GM18907 (cell line): ENCODE measurements at regions not wholly inside any gene's neighbourhood (a gene's known extent, or its start where the extent isn't known, plus 50 kb on each side); places are given as distances from the start of the nearest gene placed in this dataset.
"Not testable (repeated sequence)": the region's sequence is repeated elsewhere in the genome, so short reads cannot be mapped to it uniquely, and the experiment has no call there.

Experiments
- ATAC-seq: cut with Tn5 transposase; IDR thresholded peaks from one replicate; pipeline ENCODE4 v1.9.1; 2021; ENCODE audit warnings: mild to moderate bottlenecking, moderate library complexity; ENCODE audit not compliant: unreplicated experiment

GRCh38 chr1:213759359-213760181, 228.2 kb upstream of the PROX1 start:
- ATAC-seq, result no peak

GRCh38 chr1:213761845-213762407, 225.8 kb upstream of the PROX1 start:
- ATAC-seq, result no peak

DNA sequence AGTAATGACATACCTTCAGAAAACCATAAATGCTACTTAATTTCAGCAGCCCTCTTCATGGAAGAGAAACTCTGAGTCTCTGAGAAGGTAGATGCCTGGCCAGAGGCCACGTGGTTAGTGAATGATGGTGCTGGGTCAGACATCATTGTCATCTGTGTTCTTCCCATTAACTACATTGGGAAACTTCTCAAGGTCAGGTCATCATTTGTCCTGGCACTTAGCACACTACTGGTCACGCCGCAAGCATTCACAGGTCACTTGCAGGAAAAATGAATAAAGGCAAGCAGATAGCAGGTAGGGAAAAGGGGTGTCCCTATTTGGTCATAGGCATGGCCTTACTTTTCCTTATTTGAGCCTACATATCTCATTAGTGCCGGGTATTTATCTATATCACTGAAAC, 220.1 kb upstream of the PROX1 start:
- ATAC-seq, result no peak

DNA sequence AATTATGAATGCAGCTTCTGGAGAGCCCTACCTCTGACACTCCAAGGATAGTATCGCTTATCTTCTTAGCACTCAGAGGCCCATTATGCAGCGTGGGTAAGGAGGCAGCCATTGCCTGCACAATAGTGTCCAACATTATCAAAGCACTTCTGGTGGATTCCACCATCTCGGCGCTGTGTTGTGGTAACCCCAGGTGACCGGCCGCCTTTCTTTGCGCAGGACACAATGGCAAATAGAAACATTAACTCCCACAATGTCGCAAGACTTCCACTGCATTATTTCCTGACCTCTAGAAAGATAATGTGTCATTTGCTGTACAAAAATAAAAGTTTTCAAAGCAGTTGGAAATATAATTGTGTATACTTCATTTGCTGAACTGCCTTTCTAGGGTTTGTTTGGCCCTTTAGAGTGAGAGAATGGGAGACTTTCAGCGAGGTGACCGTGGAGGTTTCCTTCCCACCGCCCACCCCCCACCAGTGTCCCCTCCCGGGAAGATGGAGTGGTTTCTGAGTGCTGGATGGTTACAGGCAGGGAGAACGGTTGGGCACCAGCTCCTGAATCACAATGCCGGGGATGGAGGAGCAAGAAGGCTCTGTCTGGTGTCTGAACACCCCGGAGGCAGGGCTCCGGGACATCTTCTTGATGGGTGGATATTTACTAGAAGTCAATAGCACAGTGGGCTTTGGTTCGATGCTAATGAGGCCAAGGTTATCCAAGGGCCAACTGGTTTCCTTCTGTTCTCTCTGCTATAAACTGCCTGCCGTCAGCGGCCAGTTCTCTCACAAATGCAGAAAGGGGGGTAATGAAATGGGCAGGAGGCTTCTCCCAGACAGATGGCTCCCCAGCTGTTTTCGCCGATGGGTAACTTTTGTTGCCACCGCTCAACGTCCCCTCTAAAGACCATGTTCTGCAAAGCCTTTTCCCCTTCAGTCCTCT, 215.4 kb upstream of the PROX1 start:
- ATAC-seq, result no peak

- ATAC-seq, result no peak
Observed at GRCh38 chr1:213773975-213774374, 213.8 kb upstream of the PROX1 start.

- no peak for ATAC-seq
Observed at GRCh38 chr1:213776969-213777368, 210.8 kb upstream of the PROX1 start.

DNA sequence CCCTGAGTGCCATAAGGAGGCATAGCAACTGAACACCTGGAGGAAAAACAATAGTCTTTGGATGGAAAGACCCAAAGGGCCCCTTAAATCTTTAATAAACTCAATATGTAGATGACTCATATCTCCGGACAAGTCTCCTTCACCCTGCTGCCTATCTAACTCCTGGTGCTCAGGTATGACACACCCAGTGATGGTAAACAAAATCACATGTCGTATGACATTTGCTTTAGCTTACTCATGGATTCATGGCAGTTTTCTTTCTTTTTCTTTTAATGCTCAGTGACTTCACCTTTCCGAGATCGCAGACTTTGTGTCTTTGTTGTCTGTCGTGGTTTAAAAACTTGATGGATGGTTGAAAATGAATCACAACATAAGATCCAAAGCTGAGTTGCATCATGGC, 208.5 kb upstream of the PROX1 start:
- ATAC-seq, result no peak

DNA sequence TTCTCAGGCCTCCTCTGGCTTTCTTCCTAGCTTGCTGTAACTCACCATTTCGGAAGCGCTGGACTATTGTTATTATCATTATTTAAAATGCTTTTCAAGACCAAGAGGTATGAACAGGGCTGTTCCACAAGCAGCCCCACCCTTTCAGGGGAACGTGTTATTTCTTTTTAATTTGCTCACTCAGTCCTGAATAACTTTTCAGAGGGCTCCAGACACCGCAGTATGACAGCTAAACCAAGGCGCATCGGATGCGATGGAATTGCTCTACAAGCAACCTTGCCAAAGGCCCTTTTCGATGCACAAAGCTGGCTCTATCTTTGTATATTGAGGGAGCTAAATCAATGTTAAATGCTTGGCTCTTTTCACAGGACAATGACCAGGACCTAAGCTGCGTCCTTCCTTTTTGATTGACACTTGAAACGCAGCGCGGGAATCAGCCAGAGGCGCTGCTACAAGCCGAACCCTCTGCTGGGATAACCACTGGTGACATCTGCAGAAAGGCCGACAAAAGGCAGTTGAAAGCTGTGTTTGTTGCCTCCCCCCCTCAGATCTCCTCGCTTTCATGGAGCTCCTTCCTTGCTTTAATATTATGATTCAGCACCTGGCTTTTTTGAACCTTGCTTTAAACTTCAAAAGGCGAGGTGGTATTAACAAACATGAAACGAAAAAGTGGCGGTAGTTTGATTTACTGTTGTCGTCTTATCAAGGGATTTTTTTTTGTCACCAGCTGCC, 204.7 kb upstream of the PROX1 start:
- ATAC-seq, result no peak

GRCh38 chr1:213783893-213784292, 203.9 kb upstream of the PROX1 start:
- no peak for ATAC-seq

DNA sequence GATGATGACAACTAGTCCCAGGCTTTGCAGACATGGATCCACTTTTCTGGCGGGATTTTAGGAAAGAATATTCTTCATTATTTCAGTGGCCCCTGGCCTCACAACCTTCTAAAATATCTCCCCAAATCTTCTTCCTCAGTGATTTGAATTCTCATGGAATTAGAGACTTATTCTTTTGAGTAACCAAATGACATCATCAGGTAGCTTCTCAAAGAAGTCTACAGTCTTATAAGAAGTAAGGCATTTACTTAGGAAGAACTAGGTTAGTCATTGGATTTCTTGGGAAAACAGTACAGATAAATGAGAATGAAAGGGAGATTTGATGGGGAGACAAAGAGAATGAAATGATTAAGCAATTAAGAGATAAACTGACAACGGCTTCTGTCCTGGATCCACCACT, 201.1 kb upstream of the PROX1 start:
- ATAC-seq, result no peak

DNA sequence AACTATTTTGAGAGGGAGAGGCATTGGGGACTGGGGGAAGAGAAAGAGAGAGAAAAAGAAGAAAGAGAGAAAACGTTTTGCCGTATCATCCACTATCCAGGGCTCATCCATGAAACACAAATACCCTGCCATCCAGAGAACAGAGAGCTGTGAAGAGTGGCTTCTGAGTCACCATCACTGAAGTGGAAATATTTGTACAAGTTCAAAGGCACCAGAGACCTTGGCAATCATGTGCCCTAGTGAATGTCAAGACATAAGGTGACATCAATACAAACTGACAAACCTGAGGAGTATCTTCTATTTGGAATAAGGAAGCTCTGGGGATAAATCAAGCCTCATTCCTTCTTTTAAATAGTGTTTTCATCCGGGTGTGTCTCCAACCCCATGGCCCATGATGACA, 197.2 kb upstream of the PROX1 start:
- ATAC-seq, result no peak

DNA sequence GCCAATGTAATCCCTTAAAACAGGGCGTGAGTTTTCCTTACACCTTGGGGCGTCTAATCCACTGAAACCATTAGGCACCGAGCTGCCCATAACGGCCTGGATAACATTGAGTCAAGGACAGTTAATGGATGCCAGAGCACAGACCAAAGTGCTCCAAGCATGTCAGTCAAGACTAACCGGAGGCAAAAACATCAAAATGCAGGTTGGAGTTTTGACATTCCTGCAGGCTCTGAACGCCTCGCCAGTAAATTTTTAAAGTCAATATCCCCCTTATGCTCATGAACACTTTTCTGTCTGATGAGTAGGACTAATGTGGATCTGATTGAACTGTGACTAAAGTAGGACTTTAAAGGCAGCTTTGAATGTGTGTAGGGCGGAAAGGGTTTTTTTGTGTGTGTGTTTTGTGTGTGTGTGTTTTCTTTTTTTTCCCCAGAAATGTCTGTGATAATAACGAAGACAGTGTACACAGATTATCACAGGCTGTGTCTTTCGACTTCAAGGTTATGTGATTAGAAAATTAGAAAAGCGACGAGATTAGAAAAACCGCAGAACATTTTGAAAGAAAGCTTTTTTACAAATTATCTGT, 194.2 kb upstream of the PROX1 start:
- no peak for ATAC-seq

DNA sequence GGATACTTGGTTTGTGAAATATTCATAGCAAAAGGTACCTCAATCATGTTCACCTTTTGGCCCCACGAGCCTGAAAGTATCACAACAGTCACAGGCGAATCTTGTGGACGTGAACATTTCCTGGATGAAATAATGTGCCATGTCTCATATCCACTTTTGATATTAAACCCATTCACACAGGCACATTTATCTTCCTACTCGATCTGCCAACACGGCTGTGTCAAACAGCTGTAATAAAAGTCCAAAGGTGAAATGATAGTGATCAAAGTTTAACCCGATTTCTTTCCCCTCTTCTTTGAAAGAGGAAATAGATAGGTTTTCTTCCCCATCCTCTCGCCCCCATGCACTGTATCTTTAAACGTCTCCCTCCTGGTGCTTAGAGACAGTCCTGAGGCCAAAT, 191.2 kb upstream of the PROX1 start:
- ATAC-seq, result no peak

- ATAC-seq, result not testable (repeated sequence)
Observed at GRCh38 chr1:213808288-213808687, 179.5 kb upstream of the PROX1 start.

GRCh38 chr1:213817156-213817555, 170.6 kb upstream of the PROX1 start:
- no peak for ATAC-seq

GRCh38 chr1:213820362-213821149, 167.2 kb upstream of the PROX1 start:
- no peak for ATAC-seq

GRCh38 chr1:213821175-213821942, 166.4 kb upstream of the PROX1 start:
- no peak for ATAC-seq

DNA sequence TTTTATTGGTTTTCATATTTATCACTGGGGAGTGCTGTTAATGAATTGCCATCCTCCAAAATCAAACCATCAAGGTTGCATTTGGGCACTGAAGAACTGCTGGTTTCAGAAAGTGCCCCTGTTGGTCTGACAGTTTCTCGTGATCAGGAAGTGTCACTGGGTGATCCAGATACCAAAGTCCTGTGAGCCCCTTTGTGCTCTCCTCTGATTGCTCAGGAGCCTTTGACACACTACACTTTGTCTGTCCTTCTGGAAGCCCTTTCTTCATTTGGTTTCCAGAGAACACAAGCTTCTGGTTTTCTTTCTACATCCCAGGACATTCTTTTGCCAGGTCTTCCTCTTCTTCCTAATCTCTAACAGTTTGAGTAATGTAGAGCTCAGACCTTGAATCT, 165.8 kb upstream of the PROX1 start:
- no peak for ATAC-seq

- no peak for ATAC-seq
Observed at GRCh38 chr1:213826891-213827290, 160.9 kb upstream of the PROX1 start.
